SHP77 treated with DMSO at 0.1 percent for 48 hours (cell line): ENCODE measurements at regions not wholly inside any gene's neighbourhood (a gene's known extent, or its start where the extent isn't known, plus 50 kb on each side); places are given as distances from the start of the nearest gene placed in this dataset.
"Not testable (repeated sequence)": the region's sequence is repeated elsewhere in the genome, so short reads cannot be mapped to it uniquely, and the experiment has no call there.

Source experiments
- DNase-seq: peaks from one replicate; lab custom pipeline; 2025; lab: John Stamatoyannopoulos, UW

GRCh38 chr10:44745920-44746319 is 165.2 kb upstream of the TMEM72 start:
- no peak for DNase-seq

GRCh38 chr10:44747593-44748172 is 163.5 kb upstream of the TMEM72 start:
- no peak for DNase-seq

- no peak for DNase-seq
Observed at GRCh38 chr10:44749151-44749550, 162.0 kb upstream of the TMEM72 start.

- peak; percentile 44 for DNase-seq
Observed at GRCh38 chr10:44752451-44753441, 158.4 kb upstream of the TMEM72 start.

GRCh38 chr10:44754355-44754754 is 156.8 kb upstream of the TMEM72 start:
- not testable (repeated sequence) for DNase-seq

- DNase-seq: no peak
Observed at GRCh38 chr10:44755481-44755880, 155.7 kb upstream of the TMEM72 start.

GRCh38 chr10:44756216-44756615 is 154.9 kb upstream of the TMEM72 start:
- DNase-seq: no peak

GRCh38 chr10:44757551-44758205 is 153.5 kb upstream of the TMEM72 start:
- no peak for DNase-seq

GRCh38 chr10:44759122-44759521 is 152.0 kb upstream of the TMEM72 start:
- DNase-seq: no peak

- DNase-seq: no peak
Observed at GRCh38 chr10:44760513-44760912, 150.6 kb upstream of the TMEM72 start.

- DNase-seq: no peak
Observed at GRCh38 chr10:44761076-44761475, 150.1 kb upstream of the TMEM72 start.

- no peak for DNase-seq
Observed at GRCh38 chr10:44763331-44763730, 147.8 kb upstream of the TMEM72 start.

- no peak for DNase-seq
Observed at GRCh38 chr10:44765299-44765698, 145.8 kb upstream of the TMEM72 start.

GRCh38 chr10:44766631-44767030 is 144.5 kb upstream of the TMEM72 start:
- no peak for DNase-seq

GRCh38 chr10:44769450-44769849 is 141.7 kb upstream of the TMEM72 start:
- DNase-seq: no peak

- no peak for DNase-seq
Observed at GRCh38 chr10:44771233-44771995, 139.7 kb upstream of the TMEM72 start.

- DNase-seq: no peak
Observed at GRCh38 chr10:44773565-44773964, 137.6 kb upstream of the TMEM72 start.

GRCh38 chr10:44774676-44775401 is 136.3 kb upstream of the TMEM72 start:
- DNase-seq: no peak

- DNase-seq: no peak
Observed at GRCh38 chr10:44775402-44775741, 135.8 kb upstream of the TMEM72 start.

- DNase-seq: no peak
Observed at GRCh38 chr10:44776181-44776580, 135.0 kb upstream of the TMEM72 start.

- no peak for DNase-seq
Observed at GRCh38 chr10:44779511-44779910, 131.6 kb upstream of the TMEM72 start.

GRCh38 chr10:44780426-44780825 is 130.7 kb upstream of the TMEM72 start:
- DNase-seq: no peak
